Breast epithelium (tissue), 3 donors: ENCODE measurements at regions not wholly inside any gene's neighbourhood (a gene's known extent, or its start where the extent isn't known, plus 50 kb on each side); places are given as distances from the start of the nearest gene placed in this dataset.

Experiments
- CTCF ChIP-seq, 3 donors: fragments of 450-650 bp; IDR thresholded peaks; one replicate each; pipeline ENCODE4 v1.5.1; 2016 to 2017; ENCODE audit warnings: antibody characterized with exemption in 3 of 3, mild to moderate bottlenecking in 3 of 3, moderate library complexity in 3 of 3
- POLR2A ChIP-seq: fragments of 450-650 bp; IDR thresholded peaks from one replicate; pipeline ENCODE4 v1.6.1; 2016; ENCODE audit warnings: antibody characterized with exemption, mild to moderate bottlenecking, moderate library complexity
- POLR2AphosphoS5 ChIP-seq, 3 donors: sonication (generic); formaldehyde crosslinking; IDR thresholded peaks; one replicate each; pipeline ENCODE4 v1.6.1; 2017; ENCODE audit warnings: antibody characterized with exemption in 3 of 3

- TF ChIP-seq POLR2AphosphoS5 (IDR thresholded peaks at IDR 0.05): no peak
- no peak for TF ChIP-seq CTCF (IDR thresholded peaks at IDR 0.05)
- TF ChIP-seq POLR2A: no peak
Measured at GRCh38 chr1:101323535-101323934, 86.7 kb downstream of the S1PR1 start.
